ENCODE measurements at regions not wholly inside any gene's neighbourhood (a gene's known extent, or its start where the extent isn't known, plus 50 kb on each side); places are given as distances from the start of the nearest gene placed in this dataset.

- FAIRE-seq (no peak), DNase-seq (ENCODE audit: insufficient read length, low spot score) (no peak)
- TF ChIP-seq CTCF (IDR thresholded peaks at IDR 0.05; ENCODE audit: insufficient read depth, missing control alignments), result no peak
These were observed 178.7 kb upstream of the RSPO3 start for GRCh38 chr6:126939784-126940183.

GRCh38 chr6:126941751-126942150 lies 176.7 kb upstream of the RSPO3 start:
- DNase-seq (ENCODE audit: insufficient read length, low spot score), result no peak
- no peak for FAIRE-seq
- no peak for TF ChIP-seq CTCF (IDR thresholded peaks at IDR 0.05; ENCODE audit: insufficient read depth, missing control alignments)

GRCh38 chr6:126944512-126944911 lies 174.0 kb upstream of the RSPO3 start:
- FAIRE-seq (no peak), DNase-seq (ENCODE audit: insufficient read length, low spot score) (no peak)
- no peak for TF ChIP-seq CTCF (IDR thresholded peaks at IDR 0.05; ENCODE audit: insufficient read depth, missing control alignments)

GRCh38 chr6:126945150-126945685 lies 173.3 kb upstream of the RSPO3 start:
- DNase-seq (ENCODE audit: insufficient read length, low spot score), result no peak
- no peak for TF ChIP-seq CTCF (IDR thresholded peaks at IDR 0.05; ENCODE audit: insufficient read depth, missing control alignments)
- FAIRE-seq, result no peak

- TF ChIP-seq CTCF (IDR thresholded peaks at IDR 0.05; ENCODE audit: insufficient read depth, missing control alignments), result no peak
- no peak for DNase-seq (ENCODE audit: insufficient read length, low spot score)
- no peak for FAIRE-seq
These were observed 172.6 kb upstream of the RSPO3 start for GRCh38 chr6:126945812-126946360.

- DNase-seq (ENCODE audit: insufficient read length, low spot score) (no peak), FAIRE-seq (no peak)
- TF ChIP-seq CTCF (IDR thresholded peaks at IDR 0.05; ENCODE audit: insufficient read depth, missing control alignments), result no peak
These were observed 171.4 kb upstream of the RSPO3 start for GRCh38 chr6:126947070-126947469.

- FAIRE-seq (no peak), DNase-seq (ENCODE audit: insufficient read length, low spot score) (no peak)
- no peak for TF ChIP-seq CTCF (IDR thresholded peaks at IDR 0.05; ENCODE audit: insufficient read depth, missing control alignments)
These were observed 168.7 kb upstream of the RSPO3 start for GRCh38 chr6:126949786-126950185.

Data from D721Med (cell line).